Spleen (tissue), 7 donors: ENCODE measurements at regions not wholly inside any gene's neighbourhood (a gene's known extent, or its start where the extent isn't known, plus 50 kb on each side); places are given as distances from the start of the nearest gene placed in this dataset.

Experiments
- CTCF ChIP-seq, 11 experiments: fragments of 200-600 bp in 7 of 11; fragments of 450-650 bp in 4 of 11; sonication (generic) in 4 of 11; IDR thresholded peaks in 8 of 11; conservative IDR thresholded peaks in 3 of 11; 1 replicate in 7 of 11; 2 replicates in 4 of 11; pipeline versions ENCODE4 v1.4.0 to v1.8.0; 2016 to 2021; ENCODE audit warnings: antibody characterized with exemption in 11 of 11, inconsistent platforms in 4 of 11, mild to moderate bottlenecking in 1 of 11
- POLR2A ChIP-seq, 3 donors: fragments of 450-650 bp; IDR thresholded peaks; one replicate each; pipeline ENCODE4 v1.5.1; 2017; ENCODE audit warnings: antibody characterized with exemption in 3 of 3, mild to moderate bottlenecking in 1 of 3
- POLR2AphosphoS5 ChIP-seq, 3 donors: sonication (generic); formaldehyde crosslinking; IDR thresholded peaks; one replicate each; pipeline ENCODE4 v1.5.1; 2017; ENCODE audit warnings: antibody characterized with exemption in 3 of 3
- donor health status: DM: no; HTN: no; CAD: no; lungs with moderate emphysema.
- donor health status: DM: no; HTN: no; CAD: no.
- donor health status: DM: no; HTN: no; CAD: no.

- TF ChIP-seq CTCF (IDR thresholded peaks at IDR 0.05 in 8 of 11, conservative IDR thresholded peaks at IDR 0.05 in 3 of 11) (no peak), POLR2A (IDR thresholded peaks at IDR 0.05) (no peak), POLR2AphosphoS5 (IDR thresholded peaks at IDR 0.05) (no peak)
These were observed 141.5 kb upstream of the FAT3 start for GRCh38 chr11:92083123-92083522.
